OCI-LY1 (cell line): ENCODE measurements at regions not wholly inside any gene's neighbourhood (a gene's known extent, or its start where the extent isn't known, plus 50 kb on each side); places are given as distances from the start of the nearest gene placed in this dataset.

Experiments used
- H2AFZ ChIP-seq: fragments of 200-600 bp; sonication (generic), shearing (Covaris generic); 2 replicates; pipeline ENCODE4 v1.6.0; 2014; ENCODE audit warnings: antibody characterized with exemption, mild to moderate bottlenecking, low read length
- H3F3A ChIP-seq: fragments of 200-600 bp; sonication (generic), shearing (Covaris generic); 2 replicates; pipeline ENCODE4 v1.6.0; 2014; ENCODE audit warnings: mild to moderate bottlenecking, antibody characterized with exemption, low read length, moderate library complexity; ENCODE audit not compliant: insufficient read depth
- H3K27ac ChIP-seq: fragments of 200-600 bp; sonication (generic); 2 replicates; pipeline ENCODE4 v1.5.1; 2014; ENCODE audit warnings: low read length, mixed run types, mild to moderate bottlenecking, low read depth; ENCODE audit not compliant: poor library complexity, severe bottlenecking
- H3K27me3 ChIP-seq: fragments of 200-600 bp; sonication (generic); 2 replicates; pipeline ENCODE4 v1.6.0; 2014; ENCODE audit warnings: antibody characterized with exemption, mild to moderate bottlenecking, low read length, moderate library complexity; ENCODE audit not compliant: insufficient read depth
- H3K36me3 ChIP-seq: fragments of 200-600 bp; sonication (generic); 2 replicates; pipeline ENCODE4 v1.6.1; 2014; ENCODE audit warnings: mild to moderate bottlenecking, antibody characterized with exemption, low read length, moderate library complexity, mixed read lengths; ENCODE audit not compliant: insufficient read depth
- H3K4me1 ChIP-seq: fragments of 200-600 bp; sonication (generic); 2 replicates; pipeline ENCODE4 v1.5.1; 2014; ENCODE audit warnings: mild to moderate bottlenecking, low read length, moderate library complexity; ENCODE audit not compliant: insufficient read depth, severe bottlenecking
- H3K4me2 ChIP-seq: fragments of 200-600 bp; sonication (generic), shearing (Covaris generic); 2 replicates; pipeline ENCODE4 v1.6.1; 2014; ENCODE audit warnings: low read length
- H3K4me3 ChIP-seq: fragments of 200-600 bp; sonication (generic); 2 replicates; pipeline ENCODE4 v1.5.1; 2014; ENCODE audit warnings: low read length, low read depth, mild to moderate bottlenecking, mixed read lengths; ENCODE audit not compliant: poor library complexity, severe bottlenecking
- H3K79me2 ChIP-seq: fragments of 200-600 bp; shearing (Covaris generic); 2 replicates; pipeline ENCODE4 v1.6.1; 2016; ENCODE audit warnings: mixed run types, low read length, mixed read lengths; ENCODE audit not compliant: insufficient read depth
- H3K9ac ChIP-seq: fragments of 200-600 bp; sonication (generic), shearing (Covaris generic); 2 replicates; pipeline ENCODE4 v1.6.1; 2014; ENCODE audit warnings: mild to moderate bottlenecking, low read length, mixed read lengths
- H3K9me2 ChIP-seq: fragments of 200-600 bp; sonication (generic), shearing (Covaris generic); 2 replicates; pipeline ENCODE4 v1.6.1; 2014; ENCODE audit warnings: low read depth, mild to moderate bottlenecking, low read length, mixed read lengths
- H3K9me3 ChIP-seq: fragments of 200-600 bp; shearing (Covaris generic); 2 replicates; pipeline ENCODE4 v1.6.1; 2014; ENCODE audit warnings: low read length, mixed read lengths
- H4K20me1 ChIP-seq: fragments of 200-600 bp; sonication (generic), shearing (Covaris generic); 2 replicates; pipeline ENCODE4 v1.6.0; 2016; ENCODE audit warnings: mild to moderate bottlenecking, low read length; ENCODE audit not compliant: insufficient read depth
- CTCF ChIP-seq: fragments of 200-600 bp; sonication (generic), shearing (Covaris generic); IDR thresholded peaks from 2 replicates; pipeline ENCODE4 v1.5.1; 2017; ENCODE audit warnings: mild to moderate bottlenecking, antibody characterized with exemption, low read length, moderate library complexity, mixed read lengths
- EZH2 ChIP-seq: fragments of 200-600 bp; sonication (generic), shearing (Covaris generic); IDR thresholded peaks from 2 replicates; pipeline ENCODE4 v1.8.0; 2017; ENCODE audit warnings: borderline replicate concordance, mixed run types, mild to moderate bottlenecking, antibody characterized with exemption, low read length, moderate library complexity, mixed read lengths

DNA sequence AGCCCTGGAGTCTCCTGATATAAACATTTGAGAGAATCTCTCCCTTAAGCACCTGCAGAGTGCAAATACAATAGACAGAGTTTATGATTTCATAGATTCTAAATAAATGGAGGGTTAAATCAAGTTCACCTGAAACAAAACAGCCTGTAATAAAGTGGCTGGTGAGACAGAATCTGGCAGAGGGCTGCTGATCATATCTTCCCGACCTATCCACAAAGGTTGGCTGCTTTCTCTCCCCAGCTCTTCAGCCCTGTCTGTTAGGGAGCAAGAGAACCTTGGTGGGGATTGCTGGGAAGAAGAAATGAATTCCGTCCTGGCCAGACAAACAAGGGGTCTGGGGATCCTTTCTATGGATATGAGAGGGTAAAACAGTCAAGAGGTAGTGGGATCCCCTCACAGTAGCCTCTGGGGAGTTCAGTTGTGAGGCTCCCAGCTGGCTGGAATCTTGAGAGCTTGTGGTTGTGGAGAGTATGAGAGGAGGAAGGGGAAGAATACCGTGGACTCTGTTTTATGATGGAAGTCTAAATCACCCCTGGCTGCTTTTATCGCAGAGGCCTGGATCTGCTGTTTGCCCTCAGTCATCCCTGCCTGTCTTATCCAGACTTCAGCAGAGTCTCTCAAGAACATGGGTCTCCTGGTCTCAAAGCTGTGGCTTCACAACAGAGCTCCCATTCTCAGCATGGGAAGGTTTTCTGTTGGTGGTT lies 451.3 kb downstream of the NTRK3 start:
- no peaks in the 10 kb centered on the region for H4K20me1 ChIP-seq
- no peak overlapping the region for H3K4me2 ChIP-seq
- H3K9me2 ChIP-seq, result no peaks in the 10 kb centered on the region
- no peak overlapping the region for H3K9ac ChIP-seq
- H3K79me2 ChIP-seq, result no peaks in the 10 kb centered on the region
- TF ChIP-seq CTCF, result no peak
- no peak for TF ChIP-seq EZH2
- H3F3A ChIP-seq, result no peaks in the 10 kb centered on the region
- no peaks in the 10 kb centered on the region for H3K9me3 ChIP-seq
- H3K4me3 ChIP-seq, result no peak overlapping the region
- no peaks in the 10 kb centered on the region for H3K4me1 ChIP-seq
- H3K27me3 ChIP-seq, result no peaks in the 10 kb centered on the region
- no peaks in the 10 kb centered on the region for H3K36me3 ChIP-seq
- no peak overlapping the region for H2AFZ ChIP-seq
- no peak overlapping the region for H3K27ac ChIP-seq

DNA sequence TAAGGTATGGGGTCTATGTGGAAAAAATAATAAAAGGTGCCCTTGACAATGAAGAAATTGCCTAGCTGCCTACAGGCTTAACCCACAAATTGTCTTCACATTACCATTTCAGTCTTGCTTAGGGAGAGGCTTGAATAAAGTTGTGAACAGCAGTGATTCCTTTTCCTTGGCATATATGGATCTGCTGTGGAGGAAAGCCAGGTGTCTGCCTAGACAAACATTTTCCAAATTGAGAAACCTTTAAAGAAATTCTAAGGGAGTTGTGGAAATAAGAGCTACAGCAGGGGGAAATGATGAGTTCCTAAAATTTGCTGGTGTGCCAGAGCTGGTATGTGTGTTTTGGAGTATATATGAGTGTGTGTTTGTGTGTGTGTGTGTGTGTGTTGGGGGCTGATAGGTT lies 452.1 kb downstream of the NTRK3 start:
- no peaks in the 10 kb centered on the region for H3K79me2 ChIP-seq
- TF ChIP-seq CTCF (no peak), EZH2 (no peak)
- H3K4me1 ChIP-seq, result no peaks in the 10 kb centered on the region
- no peak overlapping the region for H3K4me3 ChIP-seq
- H3K27ac ChIP-seq, result no peak overlapping the region
- H3K9me2 ChIP-seq, result no peaks in the 10 kb centered on the region
- no peak overlapping the region for H3K9ac ChIP-seq
- no peaks in the 10 kb centered on the region for H3K27me3 ChIP-seq
- no peaks in the 10 kb centered on the region for H3F3A ChIP-seq
- no peaks in the 10 kb centered on the region for H3K9me3 ChIP-seq
- no peak overlapping the region for H2AFZ ChIP-seq
- no peak overlapping the region for H3K4me2 ChIP-seq
- no peaks in the 10 kb centered on the region for H4K20me1 ChIP-seq
- no peaks in the 10 kb centered on the region for H3K36me3 ChIP-seq

- Histone ChIP-seq H3K9me3 (no peaks in the 10 kb centered on the region), H2AFZ (no peak overlapping the region), H3K79me2 (no peaks in the 10 kb centered on the region), H3K4me3 (no peak overlapping the region), H3F3A (no peaks in the 10 kb centered on the region), H3K36me3 (no peaks in the 10 kb centered on the region), H3K27me3 (no peaks in the 10 kb centered on the region), H3K9ac (no peak overlapping the region), H3K4me2 (no peak overlapping the region), H4K20me1 (no peaks in the 10 kb centered on the region), H3K4me1 (no peaks in the 10 kb centered on the region), H3K9me2 (no peaks in the 10 kb centered on the region), H3K27ac (no peak overlapping the region)
- TF ChIP-seq CTCF, result no peak
- no peak for TF ChIP-seq EZH2
These were observed 456.7 kb downstream of the NTRK3 start for GRCh38 chr15:87799838-87800237.
